IMR-90 (cell line): ENCODE measurements at regions not wholly inside any gene's neighbourhood (a gene's known extent, or its start where the extent isn't known, plus 50 kb on each side); places are given as distances from the start of the nearest gene placed in this dataset.

Source experiments
- ATAC-seq: fragments of 200-7000 bp; cut with Tn5 transposase; 2 replicates; pipeline ENCODE4 v1.9.1; 2020; ENCODE audit warnings: low read depth, mild to moderate bottlenecking, moderate library complexity
- BruUV-seq: library from RNA; stranded (reverse); fragments of 400-500 nt; replicated peaks from 2 replicates; lab custom pipeline; 2021; lab: Mats Ljungman, UMichigan
- CTCF ChIA-PET: fragments of 300-600 bp; formaldehyde crosslinking; extraction: SDS; loops from one replicate; lab custom pipeline; 2021; ENCODE audit warnings: antibody characterized with exemption; lab: Yijun Ruan, JAX
- POLR2A ChIA-PET: fragments of 300-600 bp; sonication (Branson Sonifier 250); formaldehyde crosslinking; loops from one replicate; lab custom pipeline; 2022; ENCODE audit warnings: antibody characterized with exemption; ENCODE audit not compliant: unreplicated experiment; lab: Charles Lee
- DNase-seq: peaks from one replicate; pipeline ENCODE4 v3.0.0; 2013
- H2AFZ ChIP-seq: replicated peaks from 2 replicates; pipeline ENCODE3; 2013; ENCODE audit warnings: low read length, mild to moderate bottlenecking; ENCODE audit not compliant: poor library complexity
- H2AK5ac ChIP-seq: 2 replicates; pipeline ENCODE4 v1.6.1; 2013; ENCODE audit warnings: low read depth, low read length, inconsistent platforms
- H2AK9ac ChIP-seq: replicated peaks from 2 replicates; pipeline ENCODE3; 2013; ENCODE audit warnings: mild to moderate bottlenecking, low read depth, low read length, moderate library complexity; ENCODE audit not compliant: poor library complexity
- H2BK120ac ChIP-seq: 2 replicates; pipeline ENCODE4 v1.6.1; 2013; ENCODE audit warnings: low read depth, low read length, inconsistent platforms
- H2BK15ac ChIP-seq: 3 replicates; pipeline ENCODE4 v1.6.1; 2013; ENCODE audit warnings: low read depth, low read length, inconsistent platforms
- H2BK20ac ChIP-seq: 2 replicates; pipeline ENCODE4 v1.6.1; 2013; ENCODE audit warnings: low read depth, mild to moderate bottlenecking, inconsistent platforms, low read length, moderate library complexity
- H2BK5ac ChIP-seq: 2 replicates; pipeline ENCODE4 v1.6.1; 2013; ENCODE audit warnings: mild to moderate bottlenecking, low read depth, low read length, inconsistent platforms; ENCODE audit not compliant: poor library complexity, severe bottlenecking
- H3K14ac ChIP-seq: replicated peaks from 2 replicates; pipeline ENCODE4 v1.6.1; 2013; ENCODE audit warnings: low read depth, low read length, inconsistent platforms
- H3K18ac ChIP-seq: 2 replicates; pipeline ENCODE4 v1.6.1; 2013; ENCODE audit warnings: low read depth, low read length, control low read depth
- H3K23ac ChIP-seq: 2 replicates; pipeline ENCODE4 v1.6.1; 2013; ENCODE audit warnings: low read depth, low read length, inconsistent platforms
- H3K27ac ChIP-seq: 2 replicates; pipeline ENCODE4 v1.5.1; 2013; ENCODE audit warnings: mild to moderate bottlenecking, control low read depth, low read length; ENCODE audit not compliant: insufficient read depth
- H3K27me3 ChIP-seq: 2 replicates; pipeline ENCODE4 v1.6.1; 2013; ENCODE audit warnings: low read length; ENCODE audit not compliant: control insufficient read depth, insufficient read depth
- H3K36me3 ChIP-seq: 2 replicates; pipeline ENCODE4 v1.6.1; 2013; ENCODE audit warnings: low read length, mixed read lengths; ENCODE audit not compliant: control insufficient read depth, insufficient read depth
- H3K4ac ChIP-seq: 2 replicates; pipeline ENCODE4 v1.6.1; 2013; ENCODE audit warnings: low read depth, low read length, inconsistent platforms
- H3K4me1 ChIP-seq: 2 replicates; pipeline ENCODE4 v1.6.1; 2013; ENCODE audit warnings: low read length, mixed read lengths; ENCODE audit not compliant: control insufficient read depth, insufficient read depth
- H3K4me2 ChIP-seq: 2 replicates; pipeline ENCODE4 v1.6.1; 2013; ENCODE audit warnings: low read depth, mild to moderate bottlenecking, control low read depth, low read length, moderate library complexity
- H3K4me3 ChIP-seq: 2 replicates; pipeline ENCODE4 v1.5.1; 2013; ENCODE audit warnings: low read depth, mild to moderate bottlenecking, control low read depth, low read length, moderate library complexity; ENCODE audit not compliant: insufficient read depth
- H3K56ac ChIP-seq: 2 replicates; pipeline ENCODE4 v1.6.1; 2013; ENCODE audit warnings: low read length, inconsistent platforms; ENCODE audit not compliant: insufficient read depth; ENCODE audit errors: extremely low read depth
- H3K79me1 ChIP-seq, 2 experiments: 2 replicates each; pipeline ENCODE4 v1.6.1; 2013; ENCODE audit warnings: low read length in 2 of 2, inconsistent platforms in 1 of 2, low read depth in 1 of 2
- H3K9ac ChIP-seq: 2 replicates; pipeline ENCODE4 v1.6.1; 2013; ENCODE audit warnings: low read depth, low read length, control low read depth
- H3K9me1 ChIP-seq: 2 replicates; pipeline ENCODE4 v1.6.1; 2013; ENCODE audit warnings: low read length, inconsistent platforms; ENCODE audit not compliant: insufficient read depth
- H3K9me3 ChIP-seq: 2 replicates; pipeline ENCODE4 v1.6.1; 2013; ENCODE audit warnings: low read length; ENCODE audit not compliant: control insufficient read depth, insufficient read depth
- H4K20me1 ChIP-seq: 2 replicates; pipeline ENCODE4 v1.6.1; 2013; ENCODE audit warnings: low read length, inconsistent platforms; ENCODE audit not compliant: insufficient read depth
- H4K5ac ChIP-seq: 2 replicates; pipeline ENCODE4 v1.6.1; 2013; ENCODE audit warnings: mild to moderate bottlenecking, low read depth, low read length, control low read depth
- H4K8ac ChIP-seq, 2 experiments: 2 replicates each; pipeline ENCODE4 v1.6.1; 2013; ENCODE audit warnings: low read depth in 2 of 2, low read length in 2 of 2, control low read depth in 1 of 2, inconsistent platforms in 1 of 2
- H4K91ac ChIP-seq: 2 replicates; pipeline ENCODE4 v1.6.1; 2013; ENCODE audit warnings: low read depth, low read length, inconsistent platforms; ENCODE audit not compliant: insufficient read depth
- CEBPB ChIP-seq: IDR thresholded peaks from 2 replicates; pipeline ENCODE4 v1.6.1; 2012; ENCODE audit warnings: low read depth, low read length, improper control_type of control experiment
- CHD1 ChIP-seq: IDR thresholded peaks from 2 replicates; pipeline ENCODE4 v1.6.1; 2012; ENCODE audit warnings: low read depth, low read length, improper control_type of control experiment
- CTCF ChIP-seq: conservative IDR thresholded peaks from 2 replicates; pipeline ENCODE4 v1.5.1; 2012; ENCODE audit warnings: mild to moderate bottlenecking, low read depth, low read length, improper control_type of control experiment
- ELK1 ChIP-seq: fragments of 150-350 bp; IDR thresholded peaks from 2 replicates; pipeline ENCODE4 v1.6.1; 2016; ENCODE audit warnings: low read depth, mild to moderate bottlenecking, low read length, moderate library complexity, borderline replicate concordance
- MAFK ChIP-seq: IDR thresholded peaks from 2 replicates; pipeline ENCODE4 v1.6.1; 2012; ENCODE audit warnings: low read depth, low read length, improper control_type of control experiment
- MXI1 ChIP-seq: IDR thresholded peaks from 2 replicates; pipeline ENCODE4 v1.6.1; 2012; ENCODE audit warnings: low read depth, mild to moderate bottlenecking, low read length, moderate library complexity, borderline replicate concordance
- NFE2L2 ChIP-seq: fragments of 150-350 bp; IDR thresholded peaks from 2 replicates; pipeline ENCODE4 v1.6.1; 2016; ENCODE audit warnings: low read depth, mild to moderate bottlenecking, low read length
- WGBS, 2 experiments: methylation state at CpG; one replicate each; pipeline versions ENCODE4 v1.1.5 to v1.1.7; 2013; ENCODE audit warnings: missing lambda C conversion rate in 2 of 2; ENCODE audit not compliant: insufficient read length in 1 of 2; ENCODE audit errors: extremely low coverage in 2 of 2; 5-methylcytosine and 5-hydroxymethylcytosine counted together
- dilution Hi-C: fragments of 300-500 bp; cut with HindIII; formaldehyde crosslinking; loops from one replicate; pipeline ENCODE4 v1.14.3; 2018; ENCODE audit warnings: low sequenced_read_pairs; ENCODE audit not compliant: unreplicated experiment
- in situ Hi-C: fragments of 300-500 bp; cut with MboI; formaldehyde crosslinking; loops from 3 replicates; pipeline ENCODE4 v1.14.3; 2019; ENCODE audit warnings: low sequenced_read_pairs, inconsistent platforms, mixed read lengths
- intact Hi-C: fragments of 100-400 bp; cut with micrococcal nuclease; formaldehyde crosslinking; loops from 2 replicates; pipeline ENCODE4 v1.10.0; 2022

GRCh38 chr5:5904113-5904512, 474.2 kb downstream of the MED10 start:
- no peak for ATAC-seq

More at GRCh38 chr5:5904113-5904512, 474.2 kb downstream of the MED10 start:
- H3K18ac ChIP-seq: no peak overlapping the region
- no peak overlapping the region for H3K23ac ChIP-seq
- H2BK20ac ChIP-seq: no peak overlapping the region
- 10% methylated on average over 2 of the region's 4 CpGs; no CpG with 5 or more reads in 1 of the 2 experiments for WGBS, 2 experiments
- dilution Hi-C loops: no loop called here
- no peak overlapping the region for H2BK5ac ChIP-seq
- no peak overlapping the region for H2BK120ac ChIP-seq
- H3K27ac ChIP-seq: no peak overlapping the region
- H3K4me2 ChIP-seq: no peak overlapping the region
- no peak overlapping the region for H3K56ac ChIP-seq
- no peak overlapping the region for H4K5ac ChIP-seq
- H4K8ac ChIP-seq: no peak overlapping the region
- no peak overlapping the region for H2BK15ac ChIP-seq
- no peaks in the 10 kb centered on the region for H3K9me1 ChIP-seq
- H4K91ac ChIP-seq: no peak overlapping the region
- no peaks in the 10 kb centered on the region for H4K20me1 ChIP-seq
- ChIA-PET POLR2A (no interaction called here), CTCF (no interaction called here)
- no peak for TF ChIP-seq NFE2L2
- TF ChIP-seq MXI1: no peak
- TF ChIP-seq CEBPB: no peak
- no peak for TF ChIP-seq CHD1
- TF ChIP-seq MAFK: no peak
- no peak for TF ChIP-seq CTCF
- no peak for TF ChIP-seq ELK1
- no peak overlapping the region for H3K14ac ChIP-seq
- H3K36me3 ChIP-seq: no peaks in the 10 kb centered on the region
- no peak overlapping the region for H3K4me3 ChIP-seq
- no peak overlapping the region for H2AK9ac ChIP-seq
- peaks cover 5% of the 10 kb centered on the region for H3K9me3 ChIP-seq
- in situ Hi-C loops: no loop called here
- H2AK5ac ChIP-seq: no peak overlapping the region
- H3K79me1 ChIP-seq: no peaks in the 10 kb centered on the region
- no peak overlapping the region for H3K4ac ChIP-seq
- intact Hi-C loops: no loop called here
- DNase-seq: no peak
- no peak overlapping the region for H3K9ac ChIP-seq
- H3K27me3 ChIP-seq: no peaks in the 10 kb centered on the region
- H2AFZ ChIP-seq: no peak overlapping the region
- BruUV-seq: no TSS peak
- no peaks in the 10 kb centered on the region for H3K4me1 ChIP-seq
